ENCODE measurements at regions not wholly inside any gene's neighbourhood (a gene's known extent, or its start where the extent isn't known, plus 50 kb on each side); places are given as distances from the start of the nearest gene placed in this dataset.
"Not testable (repeated sequence)": the region's sequence is repeated elsewhere in the genome, so short reads cannot be mapped to it uniquely, and the experiment has no call there.

- DNase-seq = no peak
- H3K27me3 ChIP-seq = no peaks in the 10 kb centered on the region
- intact Hi-C loops (cut with DNase I) = no loop called here
- H3K9me3 ChIP-seq = no peaks in the 10 kb centered on the region
- H3K4me3 ChIP-seq = no peak overlapping the region
- no peak for ATAC-seq
- H3K4me1 ChIP-seq = no peaks in the 10 kb centered on the region
- no peak overlapping the region for H3K27ac ChIP-seq
- H3K36me3 ChIP-seq = no peaks in the 10 kb centered on the region
- TF ChIP-seq, protein P1, sequence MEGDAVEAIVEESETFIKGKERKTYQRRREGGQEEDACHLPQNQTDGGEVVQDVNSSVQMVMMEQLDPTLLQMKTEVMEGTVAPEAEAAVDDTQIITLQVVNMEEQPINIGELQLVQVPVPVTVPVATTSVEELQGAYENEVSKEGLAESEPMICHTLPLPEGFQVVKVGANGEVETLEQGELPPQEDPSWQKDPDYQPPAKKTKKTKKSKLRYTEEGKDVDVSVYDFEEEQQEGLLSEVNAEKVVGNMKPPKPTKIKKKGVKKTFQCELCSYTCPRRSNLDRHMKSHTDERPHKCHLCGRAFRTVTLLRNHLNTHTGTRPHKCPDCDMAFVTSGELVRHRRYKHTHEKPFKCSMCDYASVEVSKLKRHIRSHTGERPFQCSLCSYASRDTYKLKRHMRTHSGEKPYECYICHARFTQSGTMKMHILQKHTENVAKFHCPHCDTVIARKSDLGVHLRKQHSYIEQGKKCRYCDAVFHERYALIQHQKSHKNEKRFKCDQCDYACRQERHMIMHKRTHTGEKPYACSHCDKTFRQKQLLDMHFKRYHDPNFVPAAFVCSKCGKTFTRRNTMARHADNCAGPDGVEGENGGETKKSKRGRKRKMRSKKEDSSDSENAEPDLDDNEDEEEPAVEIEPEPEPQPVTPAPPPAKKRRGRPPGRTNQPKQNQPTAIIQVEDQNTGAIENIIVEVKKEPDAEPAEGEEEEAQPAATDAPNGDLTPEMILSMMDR (IDR thresholded peaks at IDR 0.05) = no peak
Measured at GRCh38 chr2:57402096-57402495, 644.5 kb upstream of the VRK2 start.

DNA sequence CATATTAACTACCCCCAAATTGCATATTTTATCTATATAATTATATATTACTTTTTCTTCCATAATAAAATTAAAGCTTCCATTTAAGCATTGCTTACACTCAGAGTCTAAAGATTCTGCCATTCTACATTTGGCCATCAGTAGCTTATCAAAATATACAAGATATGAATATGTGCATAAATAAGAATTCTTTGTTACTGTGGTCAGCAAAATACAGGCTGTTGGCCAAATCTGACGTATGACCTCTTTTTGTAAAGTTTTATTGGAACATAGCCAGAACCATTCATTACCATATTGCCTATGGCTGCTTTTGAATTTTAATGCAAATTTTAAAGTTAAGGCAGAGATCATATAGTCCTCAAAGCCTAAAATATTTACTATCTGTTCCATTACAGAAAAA, 643.9 kb upstream of the VRK2 start:
- no peaks in the 10 kb centered on the region for H3K9me3 ChIP-seq
- no peaks in the 10 kb centered on the region for H3K36me3 ChIP-seq
- H3K27ac ChIP-seq = no peak overlapping the region
- ATAC-seq (no peak), DNase-seq (no peak)
- TF ChIP-seq, protein P1 (IDR thresholded peaks at IDR 0.05) = no peak
- no peaks in the 10 kb centered on the region for H3K27me3 ChIP-seq
- H3K4me1 ChIP-seq = no peaks in the 10 kb centered on the region
- intact Hi-C loops (cut with DNase I) = no loop called here
- H3K4me3 ChIP-seq = no peak overlapping the region

- Histone ChIP-seq H3K4me1 (no peaks in the 10 kb centered on the region), H3K27me3 (no peaks in the 10 kb centered on the region), H3K27ac (no peak overlapping the region), H3K4me3 (no peak overlapping the region), H3K9me3 (no peaks in the 10 kb centered on the region), H3K36me3 (no peaks in the 10 kb centered on the region)
- intact Hi-C loops (cut with DNase I) = no loop called here
- TF ChIP-seq, protein P1 (IDR thresholded peaks at IDR 0.05) = no peak
- ATAC-seq = peak; percentile 43
- no peak for DNase-seq
Measured at GRCh38 chr2:57407772-57408201, 638.8 kb upstream of the VRK2 start.

GRCh38 chr2:57408587-57408986, 638.0 kb upstream of the VRK2 start:
- no peaks in the 10 kb centered on the region for H3K36me3 ChIP-seq
- no peaks in the 10 kb centered on the region for H3K9me3 ChIP-seq
- no peak for DNase-seq
- H3K4me3 ChIP-seq = no peak overlapping the region
- TF ChIP-seq, protein P1 (IDR thresholded peaks at IDR 0.05) = no peak
- H3K27ac ChIP-seq = no peak overlapping the region
- intact Hi-C loops (cut with DNase I) = no loop called here
- H3K27me3 ChIP-seq = no peaks in the 10 kb centered on the region
- ATAC-seq = peak; percentile 86
- no peaks in the 10 kb centered on the region for H3K4me1 ChIP-seq

DNA sequence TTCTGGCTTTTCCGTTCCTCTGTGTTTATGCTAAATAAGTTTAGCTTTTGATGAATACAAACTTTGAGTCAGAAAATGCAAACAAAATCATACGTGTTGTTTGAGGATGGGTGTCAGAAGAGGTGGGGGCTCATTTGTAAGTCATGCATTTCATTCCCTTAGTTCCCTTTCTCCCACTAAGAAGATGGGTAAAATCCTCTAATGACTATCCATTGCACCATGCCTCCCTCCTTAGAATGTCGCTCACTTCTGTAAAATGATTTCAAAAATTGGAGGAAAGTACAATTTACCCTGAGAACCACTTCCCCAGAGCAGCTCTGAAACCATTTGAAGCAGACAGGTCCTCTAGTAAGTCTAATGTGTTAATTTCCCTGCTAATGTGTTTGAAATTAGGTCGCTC, 629.6 kb upstream of the VRK2 start:
- no peaks in the 10 kb centered on the region for H3K27me3 ChIP-seq
- H3K27ac ChIP-seq = no peak overlapping the region
- H3K9me3 ChIP-seq = no peaks in the 10 kb centered on the region
- TF ChIP-seq, protein P1 (IDR thresholded peaks at IDR 0.05) = no peak
- intact Hi-C loops (cut with DNase I) = no loop called here
- DNase-seq (no peak), ATAC-seq (peak; percentile 55)
- no peaks in the 10 kb centered on the region for H3K4me1 ChIP-seq
- H3K4me3 ChIP-seq = no peak overlapping the region
- no peaks in the 10 kb centered on the region for H3K36me3 ChIP-seq

DNA sequence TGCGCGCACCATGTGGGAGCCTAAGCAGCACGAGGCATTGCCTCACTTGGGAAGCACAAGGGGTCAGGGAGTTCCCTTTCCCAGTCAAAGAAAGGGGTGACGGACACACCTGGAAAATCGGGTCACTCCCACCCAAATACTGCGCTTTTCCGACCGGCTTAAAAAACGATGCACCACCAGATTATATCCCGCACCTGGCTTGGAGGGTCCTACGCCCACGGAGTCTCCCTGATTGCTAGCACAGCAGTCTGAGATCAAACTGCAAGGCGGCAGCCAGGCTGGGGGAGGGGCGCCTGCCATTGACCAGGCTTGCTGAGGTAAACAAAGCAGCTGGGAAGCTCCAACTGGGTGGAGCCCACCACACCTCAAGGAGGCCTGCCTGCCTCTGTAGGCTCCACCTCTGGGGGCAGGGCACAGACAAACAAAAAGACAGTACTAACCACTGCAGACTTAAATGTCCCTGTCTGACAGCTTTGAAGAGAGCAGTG, 627.7 kb upstream of the VRK2 start:
- DNase-seq; H3K27ac ChIP-seq; H3K36me3 ChIP-seq; ATAC-seq; H3K27me3 ChIP-seq; H3K4me1 ChIP-seq; H3K4me3 ChIP-seq; intact Hi-C loops (cut with DNase I); H3K9me3 ChIP-seq: not testable (repeated sequence)
